Lung (tissue), 11 donors: ENCODE measurements at regions not wholly inside any gene's neighbourhood (a gene's known extent, or its start where the extent isn't known, plus 50 kb on each side); places are given as distances from the start of the nearest gene placed in this dataset.

ENCODE experiments used
- ATAC-seq: fragments of 200-7000 bp; cut with Tn5 transposase; one replicate; pipeline ENCODE4 v1.9.1; 2020; ENCODE audit warnings: moderate number of reproducible peaks; ENCODE audit not compliant: insufficient read depth, low FRiP score
- DNase-seq, 3 donors: peaks; one replicate each; pipeline ENCODE4 v3.0.0-alpha.2; 2013 to 2017
- H3K27ac ChIP-seq, 2 donors: one replicate each; pipeline ENCODE4 v1.5.1; 2013; ENCODE audit warnings: mild to moderate bottlenecking in 2 of 2, moderate library complexity in 2 of 2, control low read depth in 1 of 2, inconsistent platforms in 1 of 2, low read depth in 1 of 2, low read length in 1 of 2
- H3K27me3 ChIP-seq, 3 donors: one replicate each; pipeline ENCODE4 v1.5.1; 2013; ENCODE audit warnings: low read length in 2 of 3; ENCODE audit not compliant: control insufficient read depth in 3 of 3, insufficient read depth in 3 of 3
- H3K36me3 ChIP-seq, 4 donors: one replicate each; pipeline ENCODE4 v1.5.1; 2013; ENCODE audit warnings: low read length in 4 of 4, mild to moderate bottlenecking in 1 of 4, moderate library complexity in 1 of 4; ENCODE audit not compliant: control insufficient read depth in 4 of 4, insufficient read depth in 4 of 4
- H3K4me1 ChIP-seq, 5 donors: one replicate each; pipeline ENCODE4 v1.5.1; 2013; ENCODE audit warnings: low read length in 5 of 5, mild to moderate bottlenecking in 2 of 5, moderate library complexity in 1 of 5; ENCODE audit not compliant: control insufficient read depth in 5 of 5, insufficient read depth in 5 of 5
- H3K4me3 ChIP-seq: one replicate; pipeline ENCODE4 v1.5.1; 2013; ENCODE audit warnings: mild to moderate bottlenecking, control low read depth, moderate library complexity
- H3K9ac ChIP-seq, 2 donors: one replicate each; pipeline ENCODE4 v1.5.1; 2013; ENCODE audit warnings: low read length in 2 of 2, control low read depth in 1 of 2; ENCODE audit not compliant: insufficient read depth in 1 of 2
- H3K9me3 ChIP-seq, 4 donors: one replicate each; pipeline ENCODE4 v1.5.1; 2013; ENCODE audit warnings: low read length in 3 of 4, mild to moderate bottlenecking in 1 of 4, moderate library complexity in 1 of 4; ENCODE audit not compliant: control insufficient read depth in 4 of 4, insufficient read depth in 3 of 4
- WGBS, 2 donors: extraction: QIAGEN DNeasy Blood & Tissue Kit; methylation state at CpG; one replicate each; pipeline ENCODE4 v1.1.7; 2013; 5-methylcytosine and 5-hydroxymethylcytosine counted together
- TF ChIP-seq, protein P1 (sequence below): IDR thresholded peaks from 2 replicates; pipeline ENCODE4 v1.5.1; 2012; ENCODE audit warnings: mild to moderate bottlenecking; ENCODE audit errors: control extremely low read depth, extremely low read depth
- donor health status: control.
- donor health status: control.
- donor health status: Bipolar disorder and iron deficiency.
- donor health status: healthy.
- donor health status: DM: yes; HTN: yes; CAD: no.

GRCh38 chr5:166710271-166710670 lies 1581.2 kb upstream of the WWC1 start:
- Histone ChIP-seq H3K27ac (no peak overlapping the region), H3K27me3 (no peaks in the 10 kb centered on the region), H3K9me3 (no peaks in the 10 kb centered on the region), H3K9ac (no peak overlapping the region), H3K4me1 (peaks cover 0 to 7% (median 0%) of the 10 kb centered on the region in 5 donors), H3K4me3 (no peak overlapping the region), H3K36me3 (no peaks in the 10 kb centered on the region)
- TF ChIP-seq, protein P1, sequence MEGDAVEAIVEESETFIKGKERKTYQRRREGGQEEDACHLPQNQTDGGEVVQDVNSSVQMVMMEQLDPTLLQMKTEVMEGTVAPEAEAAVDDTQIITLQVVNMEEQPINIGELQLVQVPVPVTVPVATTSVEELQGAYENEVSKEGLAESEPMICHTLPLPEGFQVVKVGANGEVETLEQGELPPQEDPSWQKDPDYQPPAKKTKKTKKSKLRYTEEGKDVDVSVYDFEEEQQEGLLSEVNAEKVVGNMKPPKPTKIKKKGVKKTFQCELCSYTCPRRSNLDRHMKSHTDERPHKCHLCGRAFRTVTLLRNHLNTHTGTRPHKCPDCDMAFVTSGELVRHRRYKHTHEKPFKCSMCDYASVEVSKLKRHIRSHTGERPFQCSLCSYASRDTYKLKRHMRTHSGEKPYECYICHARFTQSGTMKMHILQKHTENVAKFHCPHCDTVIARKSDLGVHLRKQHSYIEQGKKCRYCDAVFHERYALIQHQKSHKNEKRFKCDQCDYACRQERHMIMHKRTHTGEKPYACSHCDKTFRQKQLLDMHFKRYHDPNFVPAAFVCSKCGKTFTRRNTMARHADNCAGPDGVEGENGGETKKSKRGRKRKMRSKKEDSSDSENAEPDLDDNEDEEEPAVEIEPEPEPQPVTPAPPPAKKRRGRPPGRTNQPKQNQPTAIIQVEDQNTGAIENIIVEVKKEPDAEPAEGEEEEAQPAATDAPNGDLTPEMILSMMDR, result no peak
- 61 to 63% methylated on average over 2 of the region's 2 CpGs for WGBS, 2 donors
- ATAC-seq (no peak), DNase-seq (no peak)

- no peak overlapping the region for H3K9ac ChIP-seq
- H3K27ac ChIP-seq, result no peak overlapping the region
- no peak overlapping the region for H3K4me3 ChIP-seq
- peaks cover 0 to 7% (median 0%) of the 10 kb centered on the region in 5 donors for H3K4me1 ChIP-seq
- no peaks in the 10 kb centered on the region for H3K27me3 ChIP-seq
- WGBS, 2 donors, result 67 to 73% methylated on average over 1 of the region's 1 CpG
- no peaks in the 10 kb centered on the region for H3K36me3 ChIP-seq
- TF ChIP-seq, protein P1, result no peak
- no peak for ATAC-seq
- H3K9me3 ChIP-seq, result no peaks in the 10 kb centered on the region
- DNase-seq, result peak; percentile 18 to 72 (median 55)
Observed at GRCh38 chr5:166712447-166713185, 1578.8 kb upstream of the WWC1 start.

DNA sequence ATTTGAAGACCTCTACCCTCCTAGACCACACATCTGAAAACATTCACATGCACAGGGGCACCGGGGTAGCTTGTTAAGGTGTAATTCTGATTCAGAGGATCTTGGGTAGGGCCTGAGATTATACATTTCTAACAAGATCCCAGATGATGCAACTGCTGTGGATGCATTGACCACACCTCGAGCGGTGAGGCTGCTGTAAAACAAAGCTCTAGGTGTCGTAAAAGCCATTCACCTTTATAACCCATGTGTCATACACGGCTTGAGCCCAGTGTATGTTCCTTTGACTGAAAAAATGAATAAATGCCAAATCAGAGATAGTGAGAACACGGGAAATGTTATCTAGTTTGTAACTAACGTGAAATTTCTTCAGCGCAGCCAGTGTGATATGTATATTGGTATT lies 1578.2 kb upstream of the WWC1 start:
- H3K27ac ChIP-seq, result no peak overlapping the region
- H3K27me3 ChIP-seq, result no peaks in the 10 kb centered on the region
- H3K36me3 ChIP-seq, result no peaks in the 10 kb centered on the region
- DNase-seq (no peak), ATAC-seq (no peak)
- WGBS, 2 donors, result 82 to 86% methylated on average over 8 of the region's 8 CpGs
- TF ChIP-seq, protein P1, result no peak
- peaks cover 0 to 7% (median 0%) of the 10 kb centered on the region in 5 donors for H3K4me1 ChIP-seq
- no peak overlapping the region for H3K4me3 ChIP-seq
- H3K9me3 ChIP-seq, result no peaks in the 10 kb centered on the region
- no peak overlapping the region for H3K9ac ChIP-seq
